ENCODE measurements at regions not wholly inside any gene's neighbourhood (a gene's known extent, or its start where the extent isn't known, plus 50 kb on each side); places are given as distances from the start of the nearest gene placed in this dataset.

DNA sequence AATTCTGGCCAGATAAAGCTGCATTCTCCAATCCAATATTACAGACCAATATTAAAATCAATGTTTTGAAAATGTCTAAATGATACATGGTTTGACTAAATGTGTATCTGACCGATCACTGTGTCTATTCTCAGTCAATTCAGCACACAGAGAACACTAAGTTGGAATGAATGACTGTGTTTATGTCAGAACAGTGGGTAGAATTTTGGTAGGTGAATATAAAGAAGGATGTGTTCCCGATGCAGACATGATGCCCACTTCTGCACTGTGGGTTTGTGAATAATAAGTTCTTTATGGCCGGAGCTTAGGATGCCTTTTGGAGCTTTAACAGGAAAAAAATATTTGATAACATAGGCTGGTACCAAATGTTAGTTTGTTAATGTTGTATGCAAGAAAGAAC lies 113.2 kb upstream of the GIMD1 start:
- TF ChIP-seq, protein P1, sequence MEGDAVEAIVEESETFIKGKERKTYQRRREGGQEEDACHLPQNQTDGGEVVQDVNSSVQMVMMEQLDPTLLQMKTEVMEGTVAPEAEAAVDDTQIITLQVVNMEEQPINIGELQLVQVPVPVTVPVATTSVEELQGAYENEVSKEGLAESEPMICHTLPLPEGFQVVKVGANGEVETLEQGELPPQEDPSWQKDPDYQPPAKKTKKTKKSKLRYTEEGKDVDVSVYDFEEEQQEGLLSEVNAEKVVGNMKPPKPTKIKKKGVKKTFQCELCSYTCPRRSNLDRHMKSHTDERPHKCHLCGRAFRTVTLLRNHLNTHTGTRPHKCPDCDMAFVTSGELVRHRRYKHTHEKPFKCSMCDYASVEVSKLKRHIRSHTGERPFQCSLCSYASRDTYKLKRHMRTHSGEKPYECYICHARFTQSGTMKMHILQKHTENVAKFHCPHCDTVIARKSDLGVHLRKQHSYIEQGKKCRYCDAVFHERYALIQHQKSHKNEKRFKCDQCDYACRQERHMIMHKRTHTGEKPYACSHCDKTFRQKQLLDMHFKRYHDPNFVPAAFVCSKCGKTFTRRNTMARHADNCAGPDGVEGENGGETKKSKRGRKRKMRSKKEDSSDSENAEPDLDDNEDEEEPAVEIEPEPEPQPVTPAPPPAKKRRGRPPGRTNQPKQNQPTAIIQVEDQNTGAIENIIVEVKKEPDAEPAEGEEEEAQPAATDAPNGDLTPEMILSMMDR (IDR thresholded peaks at IDR 0.05) = no peak
- TF ChIP-seq EZH2 (IDR thresholded peaks at IDR 0.05) = no peak

Data from neural progenitor cell (in vitro differentiated cells).